ENCODE measurements at regions not wholly inside any gene's neighbourhood (a gene's known extent, or its start where the extent isn't known, plus 50 kb on each side); places are given as distances from the start of the nearest gene placed in this dataset.

DNA sequence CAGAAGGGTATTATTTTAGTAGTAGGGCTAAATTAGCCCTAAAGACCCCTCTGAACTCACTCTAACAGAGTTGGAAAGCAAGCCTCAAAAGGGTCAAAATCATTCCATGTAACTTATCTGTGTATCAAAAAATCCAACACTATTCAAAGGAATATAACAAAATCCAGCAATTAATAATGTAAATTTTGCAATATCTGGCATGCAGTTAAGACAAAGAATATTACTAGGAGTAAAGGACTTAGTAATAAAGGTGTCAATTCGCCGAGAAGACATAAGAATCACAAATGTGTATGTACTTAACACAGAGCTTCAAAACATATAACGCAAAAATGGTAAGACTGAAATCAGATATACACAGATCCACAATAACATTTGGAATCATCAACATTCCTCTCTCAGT is 71.2 kb upstream of the PFN2 start:
- Mint-ChIP-seq H3K4me3 (ENCODE audit: unreplicated experiment) (no peak overlapping the region), H3K36me3 (ENCODE audit: insufficient read depth, unreplicated experiment) (no peaks in the 10 kb centered on the region), H3K27ac (ENCODE audit: low read depth, unreplicated experiment) (no peak overlapping the region), H3K4me1 (ENCODE audit: insufficient read depth, unreplicated experiment) (no peaks in the 10 kb centered on the region), H3K9me3 (ENCODE audit: unreplicated experiment) (peaks cover 17% of the 10 kb centered on the region), H3K27me3 (ENCODE audit: insufficient read depth, unreplicated experiment) (no peaks in the 10 kb centered on the region)
- BruUV-seq (replicated peaks) = no TSS peak
- no peak for DNase-seq (ENCODE audit: unreplicated experiment)
- TF ChIP-seq, protein P1, sequence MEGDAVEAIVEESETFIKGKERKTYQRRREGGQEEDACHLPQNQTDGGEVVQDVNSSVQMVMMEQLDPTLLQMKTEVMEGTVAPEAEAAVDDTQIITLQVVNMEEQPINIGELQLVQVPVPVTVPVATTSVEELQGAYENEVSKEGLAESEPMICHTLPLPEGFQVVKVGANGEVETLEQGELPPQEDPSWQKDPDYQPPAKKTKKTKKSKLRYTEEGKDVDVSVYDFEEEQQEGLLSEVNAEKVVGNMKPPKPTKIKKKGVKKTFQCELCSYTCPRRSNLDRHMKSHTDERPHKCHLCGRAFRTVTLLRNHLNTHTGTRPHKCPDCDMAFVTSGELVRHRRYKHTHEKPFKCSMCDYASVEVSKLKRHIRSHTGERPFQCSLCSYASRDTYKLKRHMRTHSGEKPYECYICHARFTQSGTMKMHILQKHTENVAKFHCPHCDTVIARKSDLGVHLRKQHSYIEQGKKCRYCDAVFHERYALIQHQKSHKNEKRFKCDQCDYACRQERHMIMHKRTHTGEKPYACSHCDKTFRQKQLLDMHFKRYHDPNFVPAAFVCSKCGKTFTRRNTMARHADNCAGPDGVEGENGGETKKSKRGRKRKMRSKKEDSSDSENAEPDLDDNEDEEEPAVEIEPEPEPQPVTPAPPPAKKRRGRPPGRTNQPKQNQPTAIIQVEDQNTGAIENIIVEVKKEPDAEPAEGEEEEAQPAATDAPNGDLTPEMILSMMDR (IDR thresholded peaks at IDR 0.05; ENCODE audit: unreplicated experiment) = no peak
- ChIA-PET CTCF (no interaction called here), POLR2A (interaction anchor here (1.6 kb wide), 1 partner anchor 19 kb away, joined by 3 read pairs; no protein-coding TSS in a partner anchor)
- intact Hi-C loops (cut with micrococcal nuclease) = no loop called here

- Mint-ChIP-seq H3K9me3 (ENCODE audit: unreplicated experiment) (peaks cover 17% of the 10 kb centered on the region), H3K4me3 (ENCODE audit: unreplicated experiment) (no peak overlapping the region), H3K4me1 (ENCODE audit: insufficient read depth, unreplicated experiment) (no peaks in the 10 kb centered on the region), H3K36me3 (ENCODE audit: insufficient read depth, unreplicated experiment) (no peaks in the 10 kb centered on the region), H3K27ac (ENCODE audit: low read depth, unreplicated experiment) (no peak overlapping the region), H3K27me3 (ENCODE audit: insufficient read depth, unreplicated experiment) (no peaks in the 10 kb centered on the region)
- ChIA-PET CTCF (interaction anchor here (0.6 kb wide), 1 partner anchor 80 kb away, joined by 3 read pairs; no protein-coding TSS in a partner anchor), POLR2A (interaction anchor here (0.6 kb wide), 1 partner anchor 74 kb away, joined by 3 read pairs; no protein-coding TSS in a partner anchor)
- DNase-seq (ENCODE audit: unreplicated experiment) = no peak
- intact Hi-C loops (cut with micrococcal nuclease) = no loop called here
- BruUV-seq (replicated peaks) = no TSS peak
- TF ChIP-seq, protein P1 (IDR thresholded peaks at IDR 0.05; ENCODE audit: unreplicated experiment) = no peak
Measured at GRCh38 chr3:150040097-150040496, 69.4 kb upstream of the PFN2 start.

DNA sequence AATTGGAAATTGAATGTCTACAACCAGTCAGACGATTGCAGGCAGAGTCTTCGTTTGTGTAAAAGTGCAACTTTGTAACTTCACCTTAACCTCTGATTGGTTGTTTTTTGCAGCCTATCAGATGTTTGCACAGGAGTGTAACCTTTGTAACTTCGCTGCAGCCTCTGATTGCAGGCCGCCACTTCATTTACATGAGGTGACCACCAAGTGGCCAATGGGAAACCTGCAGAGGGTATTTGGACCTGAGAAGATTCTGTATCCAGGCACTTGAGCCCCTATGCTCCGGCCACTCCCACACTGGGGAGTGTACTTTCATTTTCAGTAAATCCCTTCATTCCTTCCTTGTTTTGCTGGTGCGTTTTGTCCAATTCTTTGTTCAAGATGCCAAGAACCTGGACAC is 68.1 kb upstream of the PFN2 start:
- POLR2A ChIA-PET = no interaction called here

DNA sequence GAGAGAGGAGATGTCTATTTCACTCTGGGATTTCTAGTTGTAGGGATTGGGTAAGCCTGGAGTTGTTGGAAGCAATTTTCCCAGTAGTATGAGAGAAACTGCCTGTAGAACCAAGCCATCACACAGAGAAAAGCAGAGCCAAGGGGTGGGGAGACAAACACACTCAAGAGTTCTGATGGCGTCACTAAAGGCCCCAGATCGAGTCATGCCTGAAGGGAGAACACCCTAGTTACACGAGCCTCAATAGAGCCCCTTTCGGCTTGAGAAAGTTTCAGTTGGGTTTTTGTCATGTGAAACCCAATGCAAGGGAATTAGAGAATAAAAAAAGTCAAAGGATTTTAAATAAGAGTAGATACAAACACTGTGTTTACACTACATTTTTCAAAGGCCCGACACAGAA is 66.1 kb upstream of the PFN2 start:
- no peaks in the 10 kb centered on the region for H3K27me3 Mint-ChIP-seq (ENCODE audit: insufficient read depth, unreplicated experiment)
- POLR2A ChIA-PET = no interaction called here

More for the DNA sequence above, 68.1 kb upstream of the PFN2 start:
- CTCF ChIA-PET = no interaction called here
- H3K27ac Mint-ChIP-seq (ENCODE audit: low read depth, unreplicated experiment) = no peak overlapping the region
- H3K36me3 Mint-ChIP-seq (ENCODE audit: insufficient read depth, unreplicated experiment) = no peaks in the 10 kb centered on the region
- H3K9me3 Mint-ChIP-seq (ENCODE audit: unreplicated experiment) = peaks cover 17% of the 10 kb centered on the region
- no peaks in the 10 kb centered on the region for H3K27me3 Mint-ChIP-seq (ENCODE audit: insufficient read depth, unreplicated experiment)
- intact Hi-C loops (cut with micrococcal nuclease) = no loop called here
- TF ChIP-seq, protein P1 (IDR thresholded peaks at IDR 0.05; ENCODE audit: unreplicated experiment) = no peak
- DNase-seq (ENCODE audit: unreplicated experiment) = peak; percentile 4
- no peak overlapping the region for H3K4me3 Mint-ChIP-seq (ENCODE audit: unreplicated experiment)
- no peaks in the 10 kb centered on the region for H3K4me1 Mint-ChIP-seq (ENCODE audit: insufficient read depth, unreplicated experiment)
- BruUV-seq (replicated peaks) = no TSS peak

More for the DNA sequence above, 66.1 kb upstream of the PFN2 start:
- H3K9me3 Mint-ChIP-seq (ENCODE audit: unreplicated experiment) = peaks cover 16% of the 10 kb centered on the region
- TF ChIP-seq, protein P1 (IDR thresholded peaks at IDR 0.05; ENCODE audit: unreplicated experiment) = no peak
- H3K27ac Mint-ChIP-seq (ENCODE audit: low read depth, unreplicated experiment) = no peak overlapping the region
- no peak for DNase-seq (ENCODE audit: unreplicated experiment)
- intact Hi-C loops (cut with micrococcal nuclease) = no loop called here
- CTCF ChIA-PET = interaction anchor here (0.7 to 1.0 kb wide), 2 partner anchors 18 to 137 kb away, joined by 4 to 5 read pairs; no protein-coding TSS in a partner anchor
- no peaks in the 10 kb centered on the region for H3K4me1 Mint-ChIP-seq (ENCODE audit: insufficient read depth, unreplicated experiment)
- H3K4me3 Mint-ChIP-seq (ENCODE audit: unreplicated experiment) = no peak overlapping the region
- H3K36me3 Mint-ChIP-seq (ENCODE audit: insufficient read depth, unreplicated experiment) = no peaks in the 10 kb centered on the region
- BruUV-seq (replicated peaks) = no TSS peak
